CD14-positive monocyte (primary cell): ENCODE measurements at regions not wholly inside any gene's neighbourhood (a gene's known extent, or its start where the extent isn't known, plus 50 kb on each side); places are given as distances from the start of the nearest gene placed in this dataset.
A peak's percentile ranks its signal among the peaks of the same experiment; 100 is the strongest.

Experiments used
- DNase-seq, 3 donors: peaks; one replicate each; pipeline ENCODE4 v3.0.0-alpha.2; 2011 to 2022
- H2AFZ ChIP-seq: 2 replicates; pipeline ENCODE4 v1.6.0; 2012; ENCODE audit warnings: mild to moderate bottlenecking, low read depth, low read length, inconsistent platforms; ENCODE audit not compliant: insufficient read depth, poor library complexity, severe bottlenecking
- H3K27ac ChIP-seq, 2 donors: 1 replicate in 1 of 2; 2 replicates in 1 of 2; pipeline ENCODE4 v1.5.1; 2012 to 2013; ENCODE audit warnings: low read length in 2 of 2, control low read depth in 1 of 2, inconsistent platforms in 1 of 2, low read depth in 1 of 2, mild to moderate bottlenecking in 1 of 2
- H3K27me3 ChIP-seq, 2 donors: one replicate each; pipeline versions ENCODE4 v1.6.0 to v1.6.1; 2011 to 2013; ENCODE audit warnings: low read length in 2 of 2; ENCODE audit not compliant: control insufficient read depth in 2 of 2, insufficient read depth in 2 of 2
- H3K36me3 ChIP-seq, 2 donors: replicated peaks in 1 of 2; 1 replicate in 1 of 2; 2 replicates in 1 of 2; pipeline versions ENCODE4 v1.5.1 to v1.6.1; 2012 to 2013; ENCODE audit warnings: low read length in 2 of 2, control low read depth in 1 of 2, inconsistent platforms in 1 of 2, mild to moderate bottlenecking in 1 of 2; ENCODE audit not compliant: insufficient read depth in 2 of 2, control insufficient read depth in 1 of 2
- H3K4me1 ChIP-seq, 2 donors: 1 replicate in 1 of 2; 2 replicates in 1 of 2; pipeline versions ENCODE4 v1.5.1 to v1.6.1; 2012 to 2013; ENCODE audit warnings: low read length in 2 of 2, control low read depth in 1 of 2, inconsistent platforms in 1 of 2, mild to moderate bottlenecking in 1 of 2, moderate library complexity in 1 of 2; ENCODE audit not compliant: insufficient read depth in 2 of 2, control insufficient read depth in 1 of 2
- H3K4me2 ChIP-seq: replicated peaks from 2 replicates; pipeline ENCODE3; 2012; ENCODE audit warnings: low read length, moderate library complexity, mild to moderate bottlenecking; ENCODE audit not compliant: poor library complexity, severe bottlenecking; ENCODE audit errors: extremely low read depth
- H3K4me3 ChIP-seq, 3 experiments: fragments of 200-600 bp in 1 of 3; sonication (generic) in 1 of 3; replicated peaks in 1 of 3; 1 replicate in 2 of 3; 2 replicates in 1 of 3; pipeline ENCODE4 v1.5.1; 2011 to 2013; ENCODE audit warnings: low read length in 3 of 3, mild to moderate bottlenecking in 3 of 3, control low read depth in 2 of 3, low read depth in 2 of 3, inconsistent platforms in 1 of 3, moderate library complexity in 1 of 3
- H3K79me2 ChIP-seq: 2 replicates; pipeline ENCODE4 v1.6.0; 2012; ENCODE audit warnings: mild to moderate bottlenecking, control low read depth, inconsistent platforms, low read length, moderate library complexity; ENCODE audit not compliant: insufficient read depth
- H3K9ac ChIP-seq: 2 replicates; pipeline ENCODE4 v1.6.0; 2017; ENCODE audit warnings: low read length, mild to moderate bottlenecking; ENCODE audit not compliant: insufficient read depth, poor library complexity, severe bottlenecking
- H3K9me3 ChIP-seq, 2 donors: replicated peaks in 1 of 2; 1 replicate in 1 of 2; 2 replicates in 1 of 2; pipeline versions ENCODE4 v1.5.1 to v1.6.1; 2012 to 2013; ENCODE audit warnings: low read length in 2 of 2, control low read depth in 1 of 2; ENCODE audit not compliant: control insufficient read depth in 1 of 2, insufficient read depth in 1 of 2
- H4K20me1 ChIP-seq: 2 replicates; pipeline ENCODE4 v1.6.0; 2012; ENCODE audit warnings: mild to moderate bottlenecking, low read length, control low read depth, moderate library complexity; ENCODE audit not compliant: insufficient read depth
- H3K27ac Mint-ChIP-seq, 7 donors: one replicate each; pipeline ENCODE4 v1.8.0; 2020; ENCODE audit warnings: mild to moderate bottlenecking in 7 of 7, mixed read lengths in 7 of 7, moderate library complexity in 6 of 7, inconsistent platforms in 2 of 7
- H3K27me3 Mint-ChIP-seq, 3 donors: one replicate each; pipeline ENCODE4 v1.8.0; 2021 to 2022; ENCODE audit warnings: low read depth in 3 of 3, mild to moderate bottlenecking in 3 of 3, mixed read lengths in 3 of 3, moderate library complexity in 3 of 3, inconsistent platforms in 1 of 3
- H3K36me3 Mint-ChIP-seq, 2 donors: one replicate each; pipeline ENCODE4 v1.8.0; 2020; ENCODE audit warnings: mixed read lengths in 2 of 2, inconsistent platforms in 1 of 2, mild to moderate bottlenecking in 1 of 2
- H3K4me1 Mint-ChIP-seq: one replicate; pipeline ENCODE4 v1.8.0; 2020; ENCODE audit warnings: mild to moderate bottlenecking, mixed read lengths
- H3K4me3 Mint-ChIP-seq, 2 donors: one replicate each; pipeline ENCODE4 v1.8.0; 2020; ENCODE audit warnings: mild to moderate bottlenecking in 2 of 2, mixed read lengths in 2 of 2, moderate library complexity in 1 of 2
- H3K9me3 Mint-ChIP-seq, 7 donors: one replicate each; pipeline ENCODE4 v1.8.0; 2020 to 2022; ENCODE audit warnings: mixed read lengths in 7 of 7, mild to moderate bottlenecking in 6 of 7, moderate library complexity in 6 of 7, inconsistent platforms in 2 of 7
- WGBS: methylation state at CpG from one replicate; pipeline ENCODE4 v1.1.5; 2013; ENCODE audit warnings: missing lambda C conversion rate; ENCODE audit not compliant: insufficient coverage; 5-methylcytosine and 5-hydroxymethylcytosine counted together
- intact Hi-C, 2 donors: fragments of 100-400 bp; cut with micrococcal nuclease; formaldehyde crosslinking; loops; one replicate each; pipeline versions ENCODE4 v1.15.0 to v1.15.1; 2023
- TF ChIP-seq, protein P1 (sequence below): fragments of 200-600 bp; IDR thresholded peaks from one replicate; pipeline ENCODE4 v1.8.0; 2022; ENCODE audit warnings: antibody characterized with exemption, mild to moderate bottlenecking

DNA sequence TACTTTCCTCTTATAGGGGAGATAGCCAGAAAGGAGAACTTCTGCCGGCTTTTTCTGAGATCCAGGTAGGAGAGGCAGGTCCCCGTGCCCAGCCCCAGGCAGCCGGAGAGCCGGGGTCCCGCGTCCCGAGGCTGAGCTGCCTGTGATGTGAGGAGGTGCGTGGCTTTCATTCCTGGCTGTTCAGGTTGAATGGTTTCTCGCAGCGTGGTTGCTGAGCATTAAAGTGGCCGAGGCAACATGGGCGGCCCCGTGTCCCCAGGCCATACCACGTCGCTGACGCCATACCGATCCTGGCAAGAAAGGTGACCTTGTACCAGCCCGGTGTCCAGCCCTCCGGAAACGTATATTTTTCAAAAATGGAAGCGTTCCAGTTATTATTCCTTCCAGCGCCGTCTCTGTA, 116.7 kb upstream of the MYL2 start:
- H4K20me1 ChIP-seq = no peaks in the 10 kb centered on the region
- H3K4me3 Mint-ChIP-seq = peak overlapping the region; percentile 52 to 80
- H3K36me3 Mint-ChIP-seq = peaks cover 0 to 5% of the 10 kb centered on the region in 2 donors
- H3K27me3 Mint-ChIP-seq = peaks cover 64 to 71% (median 71%) of the 10 kb centered on the region in 3 donors
- H3K4me1 Mint-ChIP-seq = peaks cover 24% of the 10 kb centered on the region
- no peak overlapping the region for H3K9ac ChIP-seq
- H3K9me3 Mint-ChIP-seq = peaks cover 0 to 19% (median 12%) of the 10 kb centered on the region in 7 donors
- no peak for DNase-seq
- peaks cover 0 to 22% of the 10 kb centered on the region in 2 donors for H3K9me3 ChIP-seq
- H3K4me1 ChIP-seq = peaks cover 17 to 26% of the 10 kb centered on the region in 2 donors
- no peak overlapping the region for H3K27ac ChIP-seq
- 62% methylated on average over 22 of the region's 23 CpGs for WGBS
- no peak overlapping the region for H2AFZ ChIP-seq
- peaks cover 54 to 68% of the 10 kb centered on the region in 2 donors for H3K27me3 ChIP-seq
- H3K79me2 ChIP-seq = no peaks in the 10 kb centered on the region
- no peaks in the 10 kb centered on the region for H3K36me3 ChIP-seq
- H3K27ac Mint-ChIP-seq = no peak overlapping the region
- TF ChIP-seq, protein P1, sequence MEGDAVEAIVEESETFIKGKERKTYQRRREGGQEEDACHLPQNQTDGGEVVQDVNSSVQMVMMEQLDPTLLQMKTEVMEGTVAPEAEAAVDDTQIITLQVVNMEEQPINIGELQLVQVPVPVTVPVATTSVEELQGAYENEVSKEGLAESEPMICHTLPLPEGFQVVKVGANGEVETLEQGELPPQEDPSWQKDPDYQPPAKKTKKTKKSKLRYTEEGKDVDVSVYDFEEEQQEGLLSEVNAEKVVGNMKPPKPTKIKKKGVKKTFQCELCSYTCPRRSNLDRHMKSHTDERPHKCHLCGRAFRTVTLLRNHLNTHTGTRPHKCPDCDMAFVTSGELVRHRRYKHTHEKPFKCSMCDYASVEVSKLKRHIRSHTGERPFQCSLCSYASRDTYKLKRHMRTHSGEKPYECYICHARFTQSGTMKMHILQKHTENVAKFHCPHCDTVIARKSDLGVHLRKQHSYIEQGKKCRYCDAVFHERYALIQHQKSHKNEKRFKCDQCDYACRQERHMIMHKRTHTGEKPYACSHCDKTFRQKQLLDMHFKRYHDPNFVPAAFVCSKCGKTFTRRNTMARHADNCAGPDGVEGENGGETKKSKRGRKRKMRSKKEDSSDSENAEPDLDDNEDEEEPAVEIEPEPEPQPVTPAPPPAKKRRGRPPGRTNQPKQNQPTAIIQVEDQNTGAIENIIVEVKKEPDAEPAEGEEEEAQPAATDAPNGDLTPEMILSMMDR = no peak
- intact Hi-C loops = no loop called here
- no peak overlapping the region for H3K4me3 ChIP-seq
- no peak overlapping the region for H3K4me2 ChIP-seq

DNA sequence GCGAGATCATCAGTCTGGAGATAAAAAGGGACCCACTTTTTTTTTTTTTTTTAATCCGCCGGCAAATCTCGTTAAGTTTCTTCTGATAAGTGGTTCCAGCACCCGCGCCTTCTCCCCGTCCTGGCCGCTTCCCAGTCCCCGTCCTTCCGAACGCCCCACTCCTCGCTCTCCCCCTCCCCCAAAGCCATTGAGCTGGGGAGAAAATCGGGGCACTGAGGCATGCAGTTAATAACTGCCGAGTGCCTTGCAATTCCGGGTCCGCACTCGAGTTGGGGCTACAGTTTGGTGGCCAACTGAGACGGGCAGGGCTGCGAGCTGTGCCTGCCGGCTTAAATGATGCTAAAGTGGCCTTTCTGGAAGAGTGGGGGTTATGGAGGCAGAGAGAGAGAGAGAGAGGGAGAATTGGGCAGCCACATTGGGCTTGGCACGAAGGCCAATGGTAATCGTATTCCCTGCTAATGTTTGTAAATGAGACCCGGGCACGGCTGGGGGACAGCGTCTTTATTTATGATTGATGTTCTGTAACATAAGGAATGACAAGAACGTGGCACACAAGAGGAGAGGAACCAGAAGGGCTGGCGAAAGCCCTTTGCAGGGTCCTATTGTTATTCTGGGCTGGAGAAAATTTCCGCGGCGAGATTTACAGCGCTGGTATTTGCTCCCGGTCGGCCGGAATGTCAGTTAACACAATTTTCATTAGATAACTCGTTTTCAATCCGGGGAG, 115.4 kb upstream of the MYL2 start:
- Histone ChIP-seq H3K4me1 (peaks cover 17 to 26% of the 10 kb centered on the region in 2 donors), H3K4me2 (no peak overlapping the region), H3K79me2 (no peaks in the 10 kb centered on the region), H3K27me3 (peaks cover 67 to 80% of the 10 kb centered on the region in 2 donors), H3K4me3 (no peak overlapping the region), H3K9ac (no peak overlapping the region), H4K20me1 (no peaks in the 10 kb centered on the region), H3K27ac (no peak overlapping the region), H3K36me3 (no peaks in the 10 kb centered on the region), H2AFZ (no peak overlapping the region), H3K9me3 (peaks cover 0 to 22% of the 10 kb centered on the region in 2 donors)
- intact Hi-C loops = no loop called here
- no peak for DNase-seq
- TF ChIP-seq, protein P1 = no peak
- Mint-ChIP-seq H3K27ac (no peak overlapping the region), H3K27me3 (peaks cover 76 to 82% (median 79%) of the 10 kb centered on the region in 3 donors), H3K4me3 (peak overlapping the region; percentile 65 to 93), H3K4me1 (peaks cover 24% of the 10 kb centered on the region), H3K36me3 (peaks cover 0 to 5% of the 10 kb centered on the region in 2 donors), H3K9me3 (peaks cover 0 to 19% (median 12%) of the 10 kb centered on the region in 7 donors)
- 2% methylated on average over 29 of the region's 36 CpGs for WGBS
